ENCODE measurements at regions not wholly inside any gene's neighbourhood (a gene's known extent, or its start where the extent isn't known, plus 50 kb on each side); places are given as distances from the start of the nearest gene placed in this dataset.

- TF ChIP-seq CTCF (IDR thresholded peaks at IDR 0.05) (no peak), POLR2A (IDR thresholded peaks at IDR 0.05) (no peak)
These were observed 448.9 kb upstream of the AMOT start for GRCh38 chrX:113289503-113289902.
